HG02798 (cell line): ENCODE measurements at regions not wholly inside any gene's neighbourhood (a gene's known extent, or its start where the extent isn't known, plus 50 kb on each side); places are given as distances from the start of the nearest gene placed in this dataset.
"Not testable (repeated sequence)": the region's sequence is repeated elsewhere in the genome, so short reads cannot be mapped to it uniquely, and the experiment has no call there.

Source experiments
- ATAC-seq: cut with Tn5 transposase; IDR thresholded peaks from one replicate; pipeline ENCODE4 v1.9.1; 2021; ENCODE audit warnings: mild to moderate bottlenecking; ENCODE audit not compliant: unreplicated experiment, poor library complexity

- ATAC-seq, result peak; percentile 80
These were observed 119.9 kb upstream of the TMEM45B start for GRCh38 chr11:129695571-129696308.

- ATAC-seq, result no peak
These were observed 119.2 kb upstream of the TMEM45B start for GRCh38 chr11:129696309-129696989.

- no peak for ATAC-seq
These were observed 117.4 kb upstream of the TMEM45B start for GRCh38 chr11:129698212-129698611.

- ATAC-seq, result no peak
These were observed 115.8 kb upstream of the TMEM45B start for GRCh38 chr11:129699711-129700304.

GRCh38 chr11:129700701-129701100, 114.9 kb upstream of the TMEM45B start:
- ATAC-seq, result no peak

- no peak for ATAC-seq
These were observed 113.9 kb upstream of the TMEM45B start for GRCh38 chr11:129701706-129702105.

- ATAC-seq, result no peak
These were observed 112.9 kb upstream of the TMEM45B start for GRCh38 chr11:129702410-129703398.

GRCh38 chr11:129703846-129704245, 111.8 kb upstream of the TMEM45B start:
- no peak for ATAC-seq

- ATAC-seq, result no peak
These were observed 110.8 kb upstream of the TMEM45B start for GRCh38 chr11:129704831-129705230.

- no peak for ATAC-seq
These were observed 110.3 kb upstream of the TMEM45B start for GRCh38 chr11:129705341-129705740.

GRCh38 chr11:129705933-129706332, 109.7 kb upstream of the TMEM45B start:
- no peak for ATAC-seq

- ATAC-seq, result no peak
These were observed 105.7 kb upstream of the TMEM45B start for GRCh38 chr11:129709801-129710398.

- no peak for ATAC-seq
These were observed 105.2 kb upstream of the TMEM45B start for GRCh38 chr11:129710423-129710822.

- no peak for ATAC-seq
These were observed 103.9 kb upstream of the TMEM45B start for GRCh38 chr11:129711760-129712159.

- ATAC-seq, result not testable (repeated sequence)
These were observed 103.0 kb upstream of the TMEM45B start for GRCh38 chr11:129712486-129713240.

GRCh38 chr11:129719037-129719436, 96.6 kb upstream of the TMEM45B start:
- no peak for ATAC-seq

- no peak for ATAC-seq
These were observed 95.5 kb upstream of the TMEM45B start for GRCh38 chr11:129720156-129720555.

- ATAC-seq, result no peak
These were observed 94.7 kb upstream of the TMEM45B start for GRCh38 chr11:129720994-129721393.

GRCh38 chr11:129721685-129722084, 94.0 kb upstream of the TMEM45B start:
- ATAC-seq, result no peak
